HL-60 (cell line): ENCODE measurements at regions not wholly inside any gene's neighbourhood (a gene's known extent, or its start where the extent isn't known, plus 50 kb on each side); places are given as distances from the start of the nearest gene placed in this dataset.

Source experiments
- DNase-seq, 2 experiments: peaks; one replicate each; pipeline ENCODE4 v3.0.0-alpha.2; 2010 to 2020; ENCODE audit warnings: low read depth in 1 of 2, low spot score in 1 of 2
- H3K27ac ChIP-seq: fragments of 250-450 bp; sonication (Bioruptor Pico); replicated peaks from 2 replicates; pipeline ENCODE4 v1.5.1; 2020; ENCODE audit warnings: mild to moderate bottlenecking, moderate library complexity
- H3K27me3 ChIP-seq: fragments of 250-450 bp; sonication (Bioruptor Pico); 2 replicates; pipeline ENCODE4 v1.5.1; 2021; ENCODE audit warnings: mild to moderate bottlenecking, moderate library complexity; ENCODE audit not compliant: insufficient read depth, poor library complexity, severe bottlenecking
- H3K4me3 ChIP-seq: replicated peaks from 2 replicates; pipeline ENCODE4 v1.5.1; 2011; ENCODE audit warnings: mild to moderate bottlenecking, control low read depth, low read length; ENCODE audit not compliant: insufficient read depth
- CTCF ChIP-seq: IDR thresholded peaks from one replicate; pipeline ENCODE4 v1.5.1; 2011; ENCODE audit warnings: low read length, control low read depth, inconsistent platforms; ENCODE audit not compliant: insufficient read depth
- GABPA ChIP-seq: IDR thresholded peaks from 2 replicates; pipeline ENCODE4 v1.6.1; 2012; ENCODE audit warnings: low read depth
- POLR2AphosphoS5 ChIP-seq: IDR thresholded peaks from 2 replicates; pipeline ENCODE4 v1.6.1; 2012; ENCODE audit warnings: low read depth
- REST ChIP-seq: IDR thresholded peaks from 2 replicates; pipeline ENCODE4 v1.6.1; 2012; ENCODE audit warnings: low read depth; ENCODE audit not compliant: insufficient replicate concordance
- SPI1 ChIP-seq: IDR thresholded peaks from 2 replicates; pipeline ENCODE4 v1.6.1; 2012; ENCODE audit warnings: low read depth, mild to moderate bottlenecking, borderline replicate concordance

- H3K27ac ChIP-seq: no peak overlapping the region
- TF ChIP-seq SPI1 (no peak), REST (no peak), POLR2AphosphoS5 (no peak), CTCF (no peak), GABPA (no peak)
- no peak overlapping the region for H3K4me3 ChIP-seq
- DNase-seq: no peak
- no peaks in the 10 kb centered on the region for H3K27me3 ChIP-seq
Observed at GRCh38 chr13:111622051-111622531, 301.6 kb downstream of the TEX29 start.

GRCh38 chr13:111623208-111623607, 302.8 kb downstream of the TEX29 start:
- Histone ChIP-seq H3K27me3 (no peaks in the 10 kb centered on the region), H3K4me3 (no peak overlapping the region), H3K27ac (no peak overlapping the region)
- no peak for DNase-seq
- TF ChIP-seq REST: no peak
- no peak for TF ChIP-seq SPI1
- no peak for TF ChIP-seq CTCF
- TF ChIP-seq GABPA: no peak
- TF ChIP-seq POLR2AphosphoS5: no peak

GRCh38 chr13:111623743-111624505, 303.5 kb downstream of the TEX29 start:
- TF ChIP-seq GABPA (no peak), POLR2AphosphoS5 (no peak), REST (no peak), SPI1 (no peak), CTCF (no peak)
- H3K27ac ChIP-seq: no peak overlapping the region
- no peak for DNase-seq
- no peak overlapping the region for H3K4me3 ChIP-seq
- no peaks in the 10 kb centered on the region for H3K27me3 ChIP-seq
